ENCODE measurements at regions not wholly inside any gene's neighbourhood (a gene's known extent, or its start where the extent isn't known, plus 50 kb on each side); places are given as distances from the start of the nearest gene placed in this dataset.

GRCh38 chr12:73308747-73309146 lies 1036.6 kb downstream of the TRHDE start (continued):
- no peak for TF ChIP-seq CTCF (conservative IDR thresholded peaks at IDR 0.05; ENCODE audit: low read depth in 2 of 2)
- TF ChIP-seq, protein P1, sequence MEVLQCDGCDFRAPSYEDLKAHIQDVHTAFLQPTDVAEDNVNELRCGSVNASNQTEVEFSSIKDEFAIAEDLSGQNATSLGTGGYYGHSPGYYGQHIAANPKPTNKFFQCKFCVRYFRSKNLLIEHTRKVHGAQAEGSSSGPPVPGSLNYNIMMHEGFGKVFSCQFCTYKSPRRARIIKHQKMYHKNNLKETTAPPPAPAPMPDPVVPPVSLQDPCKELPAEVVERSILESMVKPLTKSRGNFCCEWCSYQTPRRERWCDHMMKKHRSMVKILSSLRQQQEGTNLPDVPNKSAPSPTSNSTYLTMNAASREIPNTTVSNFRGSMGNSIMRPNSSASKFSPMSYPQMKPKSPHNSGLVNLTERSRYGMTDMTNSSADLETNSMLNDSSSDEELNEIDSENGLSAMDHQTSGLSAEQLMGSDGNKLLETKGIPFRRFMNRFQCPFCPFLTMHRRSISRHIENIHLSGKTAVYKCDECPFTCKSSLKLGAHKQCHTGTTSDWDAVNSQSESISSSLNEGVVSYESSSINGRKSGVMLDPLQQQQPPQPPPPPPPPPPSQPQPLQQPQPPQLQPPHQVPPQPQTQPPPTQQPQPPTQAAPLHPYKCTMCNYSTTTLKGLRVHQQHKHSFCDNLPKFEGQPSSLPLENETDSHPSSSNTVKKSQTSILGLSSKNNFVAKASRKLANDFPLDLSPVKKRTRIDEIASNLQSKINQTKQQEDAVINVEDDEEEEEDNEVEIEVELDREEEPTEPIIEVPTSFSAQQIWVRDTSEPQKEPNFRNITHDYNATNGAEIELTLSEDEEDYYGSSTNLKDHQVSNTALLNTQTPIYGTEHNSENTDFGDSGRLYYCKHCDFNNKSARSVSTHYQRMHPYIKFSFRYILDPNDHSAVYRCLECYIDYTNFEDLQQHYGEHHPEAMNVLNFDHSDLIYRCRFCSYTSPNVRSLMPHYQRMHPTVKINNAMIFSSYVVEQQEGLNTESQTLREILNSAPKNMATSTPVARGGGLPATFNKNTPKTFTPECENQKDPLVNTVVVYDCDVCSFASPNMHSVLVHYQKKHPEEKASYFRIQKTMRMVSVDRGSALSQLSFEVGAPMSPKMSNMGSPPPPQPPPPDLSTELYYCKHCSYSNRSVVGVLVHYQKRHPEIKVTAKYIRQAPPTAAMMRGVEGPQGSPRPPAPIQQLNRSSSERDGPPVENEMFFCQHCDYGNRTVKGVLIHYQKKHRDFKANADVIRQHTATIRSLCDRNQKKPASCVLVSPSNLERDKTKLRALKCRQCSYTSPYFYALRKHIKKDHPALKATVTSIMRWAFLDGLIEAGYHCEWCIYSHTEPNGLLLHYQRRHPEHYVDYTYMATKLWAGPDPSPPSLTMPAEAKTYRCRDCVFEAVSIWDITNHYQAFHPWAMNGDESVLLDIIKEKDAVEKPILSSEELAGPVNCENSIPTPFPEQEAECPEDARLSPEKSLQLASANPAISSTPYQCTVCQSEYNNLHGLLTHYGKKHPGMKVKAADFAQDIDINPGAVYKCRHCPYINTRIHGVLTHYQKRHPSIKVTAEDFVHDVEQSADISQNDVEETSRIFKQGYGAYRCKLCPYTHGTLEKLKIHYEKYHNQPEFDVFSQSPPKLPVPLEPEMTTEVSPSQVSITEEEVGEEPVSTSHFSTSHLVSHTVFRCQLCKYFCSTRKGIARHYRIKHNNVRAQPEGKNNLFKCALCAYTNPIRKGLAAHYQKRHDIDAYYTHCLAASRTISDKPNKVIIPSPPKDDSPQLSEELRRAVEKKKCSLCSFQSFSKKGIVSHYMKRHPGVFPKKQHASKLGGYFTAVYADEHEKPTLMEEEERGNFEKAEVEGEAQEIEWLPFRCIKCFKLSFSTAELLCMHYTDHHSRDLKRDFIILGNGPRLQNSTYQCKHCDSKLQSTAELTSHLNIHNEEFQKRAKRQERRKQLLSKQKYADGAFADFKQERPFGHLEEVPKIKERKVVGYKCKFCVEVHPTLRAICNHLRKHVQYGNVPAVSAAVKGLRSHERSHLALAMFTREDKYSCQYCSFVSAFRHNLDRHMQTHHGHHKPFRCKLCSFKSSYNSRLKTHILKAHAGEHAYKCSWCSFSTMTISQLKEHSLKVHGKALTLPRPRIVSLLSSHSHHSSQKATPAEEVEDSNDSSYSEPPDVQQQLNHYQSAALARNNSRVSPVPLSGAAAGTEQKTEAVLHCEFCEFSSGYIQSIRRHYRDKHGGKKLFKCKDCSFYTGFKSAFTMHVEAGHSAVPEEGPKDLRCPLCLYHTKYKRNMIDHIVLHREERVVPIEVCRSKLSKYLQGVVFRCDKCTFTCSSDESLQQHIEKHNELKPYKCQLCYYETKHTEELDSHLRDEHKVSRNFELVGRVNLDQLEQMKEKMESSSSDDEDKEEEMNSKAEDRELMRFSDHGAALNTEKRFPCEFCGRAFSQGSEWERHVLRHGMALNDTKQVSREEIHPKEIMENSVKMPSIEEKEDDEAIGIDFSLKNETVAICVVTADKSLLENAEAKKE (CRISPR knock-in tag; IDR thresholded peaks at IDR 0.05) = no peak
- no peak for TF ChIP-seq EZH2 (IDR thresholded peaks at IDR 0.05; ENCODE audit: low read depth, unreplicated experiment)
- TF ChIP-seq POLR2AphosphoS5 (IDR thresholded peaks at IDR 0.05; ENCODE audit: low read depth) = no peak
- TF ChIP-seq EZH2phosphoT487 (IDR thresholded peaks at IDR 0.05; ENCODE audit: unreplicated experiment) = no peak
- TF ChIP-seq ZNF331 (CRISPR knock-in tag; IDR thresholded peaks at IDR 0.05; ENCODE audit: low read depth) = no peak

DNA sequence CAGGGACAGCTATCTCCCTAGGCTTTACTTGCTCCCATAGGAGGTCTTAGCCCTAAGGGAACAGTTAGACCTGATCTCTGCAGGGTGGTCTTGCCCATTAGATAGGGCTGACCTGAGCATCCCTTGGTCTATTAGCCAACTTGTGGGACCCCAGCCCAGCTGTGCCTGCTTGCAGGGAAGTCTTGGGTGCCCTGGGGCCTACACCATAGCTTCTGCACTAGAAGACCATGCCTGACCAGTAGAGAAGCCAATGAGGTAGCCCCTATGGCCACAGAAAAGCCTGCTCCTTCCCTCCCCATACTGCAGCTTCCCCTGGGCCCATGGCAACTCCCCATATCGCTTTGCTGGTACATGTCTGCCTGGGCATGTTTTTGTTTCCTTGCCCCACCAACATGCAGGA lies 1049.1 kb downstream of the TRHDE start:
- H3K4me2 ChIP-seq = no peak overlapping the region
- ATAC-seq = no peak
- TF ChIP-seq REST (IDR thresholded peaks at IDR 0.05; ENCODE audit: unreplicated experiment) = no peak
- no peak for TF ChIP-seq CREB1 (CRISPR knock-in tag; IDR thresholded peaks at IDR 0.05; ENCODE audit: low read depth)
- TF ChIP-seq EZH2phosphoT487 (IDR thresholded peaks at IDR 0.05; ENCODE audit: unreplicated experiment) = no peak
- no peak for TF ChIP-seq NANOG (IDR thresholded peaks at IDR 0.05; ENCODE audit: borderline replicate concordance)
- TF ChIP-seq ZNF331 (CRISPR knock-in tag; IDR thresholded peaks at IDR 0.05; ENCODE audit: low read depth) = no peak
- TF ChIP-seq STAT1 (IDR thresholded peaks at IDR 0.05; ENCODE audit: unreplicated experiment) = no peak
- TF ChIP-seq, protein P2, sequence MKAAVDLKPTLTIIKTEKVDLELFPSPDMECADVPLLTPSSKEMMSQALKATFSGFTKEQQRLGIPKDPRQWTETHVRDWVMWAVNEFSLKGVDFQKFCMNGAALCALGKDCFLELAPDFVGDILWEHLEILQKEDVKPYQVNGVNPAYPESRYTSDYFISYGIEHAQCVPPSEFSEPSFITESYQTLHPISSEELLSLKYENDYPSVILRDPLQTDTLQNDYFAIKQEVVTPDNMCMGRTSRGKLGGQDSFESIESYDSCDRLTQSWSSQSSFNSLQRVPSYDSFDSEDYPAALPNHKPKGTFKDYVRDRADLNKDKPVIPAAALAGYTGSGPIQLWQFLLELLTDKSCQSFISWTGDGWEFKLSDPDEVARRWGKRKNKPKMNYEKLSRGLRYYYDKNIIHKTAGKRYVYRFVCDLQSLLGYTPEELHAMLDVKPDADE (IDR thresholded peaks at IDR 0.05) = no peak

More for the DNA sequence above, 1049.1 kb downstream of the TRHDE start:
- no peaks in the 10 kb centered on the region for H3K79me2 ChIP-seq (replicated peaks; ENCODE audit: insufficient read depth)
- no peak for DNase-seq (ENCODE audit: low spot score)
- Mint-ChIP-seq H3K9me3 (peaks cover 28% of the 10 kb centered on the region), H3K4me3 (no peak overlapping the region), H3K36me3 (ENCODE audit: low read depth) (peaks cover 27% of the 10 kb centered on the region), H3K4me1 (no peaks in the 10 kb centered on the region), H3K27me3 (ENCODE audit: insufficient read depth, low read depth, poor library complexity) (no peaks in the 10 kb centered on the region), H3K27ac (no peak overlapping the region)
- no peaks in the 10 kb centered on the region for H4K20me1 ChIP-seq (replicated peaks; ENCODE audit: insufficient read depth)
- 0 out of 2 replicates have a peak, but pooled peaks cover 5% of the 10 kb centered on the region for H3K9me2 ChIP-seq (ENCODE audit: insufficient read depth)
- H2AFZ ChIP-seq = no peak overlapping the region
- H3K27me3 ChIP-seq (ENCODE audit: insufficient read depth) = no peaks in the 10 kb centered on the region
- H3K27ac ChIP-seq (ENCODE audit: low read depth) = no peak overlapping the region
- H3K36me3 ChIP-seq (ENCODE audit: insufficient read depth) = no peaks in the 10 kb centered on the region
- H3K4me1 ChIP-seq (ENCODE audit: insufficient read depth) = no peaks in the 10 kb centered on the region
- H3K4me3 ChIP-seq = no peak overlapping the region
- no peaks in the 10 kb centered on the region for H3F3A ChIP-seq (replicated peaks; ENCODE audit: low read depth)

Data from GM23338 (cell line).